SK-N-SH treated with all-trans-retinoic acid at 6 μM for 48 hours (cell line): ENCODE measurements at regions not wholly inside any gene's neighbourhood (a gene's known extent, or its start where the extent isn't known, plus 50 kb on each side); places are given as distances from the start of the nearest gene placed in this dataset.

ENCODE experiments used
- CSDC2 ChIP-seq: fragments of 250-450 bp; sonication (Bioruptor Pico); IDR thresholded peaks from 2 replicates; pipeline ENCODE4 v1.5.0; 2020; ENCODE audit warnings: mild to moderate bottlenecking, moderate library complexity
- ZC3H10 ChIP-seq: fragments of 250-450 bp; sonication (Bioruptor Pico); IDR thresholded peaks from 2 replicates; pipeline ENCODE4 v1.5.1; 2021; ENCODE audit warnings: mild to moderate bottlenecking, moderate library complexity
- ZFP3 ChIP-seq: fragments of 250-450 bp; sonication (Bioruptor Pico); IDR thresholded peaks from 2 replicates; pipeline ENCODE4 v1.5.0; 2020; ENCODE audit warnings: mild to moderate bottlenecking, moderate library complexity
- TF ChIP-seq, protein P1 (sequence below): fragments of 250-450 bp; sonication (Bioruptor Pico); IDR thresholded peaks from 2 replicates; pipeline ENCODE4 v1.5.1; 2020; ENCODE audit warnings: low read depth, mild to moderate bottlenecking, moderate library complexity

DNA sequence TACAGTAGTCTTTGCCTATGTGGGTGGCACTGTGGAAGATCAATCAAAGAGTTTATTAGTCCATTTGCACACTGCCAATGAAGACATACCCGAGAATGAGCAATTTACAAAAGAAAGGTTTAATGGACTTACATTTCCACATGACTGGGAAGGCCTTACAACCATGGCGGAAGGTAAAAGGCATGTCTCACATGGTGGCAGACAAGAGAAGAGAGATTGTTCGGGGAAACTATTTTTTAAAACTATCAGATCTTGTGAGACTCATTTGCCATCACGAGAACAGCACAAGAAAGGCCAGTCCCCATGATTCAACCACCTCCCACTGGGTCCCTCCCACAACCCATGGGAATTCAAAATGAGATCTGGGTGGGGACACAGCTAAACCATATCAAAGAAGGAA, 432.1 kb downstream of the ZFHX3 start:
- TF ChIP-seq ZFP3 (CRISPR knock-in tag), result no peak
- TF ChIP-seq, protein P1, sequence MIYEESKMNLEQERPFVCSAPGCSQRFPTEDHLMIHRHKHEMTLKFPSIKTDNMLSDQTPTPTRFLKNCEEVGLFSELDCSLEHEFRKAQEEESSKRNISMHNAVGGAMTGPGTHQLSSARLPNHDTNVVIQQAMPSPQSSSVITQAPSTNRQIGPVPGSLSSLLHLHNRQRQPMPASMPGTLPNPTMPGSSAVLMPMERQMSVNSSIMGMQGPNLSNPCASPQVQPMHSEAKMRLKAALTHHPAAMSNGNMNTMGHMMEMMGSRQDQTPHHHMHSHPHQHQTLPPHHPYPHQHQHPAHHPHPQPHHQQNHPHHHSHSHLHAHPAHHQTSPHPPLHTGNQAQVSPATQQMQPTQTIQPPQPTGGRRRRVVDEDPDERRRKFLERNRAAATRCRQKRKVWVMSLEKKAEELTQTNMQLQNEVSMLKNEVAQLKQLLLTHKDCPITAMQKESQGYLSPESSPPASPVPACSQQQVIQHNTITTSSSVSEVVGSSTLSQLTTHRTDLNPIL (CRISPR knock-in tag), result no peak
- TF ChIP-seq CSDC2 (CRISPR knock-in tag), result no peak
- TF ChIP-seq ZC3H10 (CRISPR knock-in tag), result no peak
